IMR-90 (cell line): ENCODE measurements at regions not wholly inside any gene's neighbourhood (a gene's known extent, or its start where the extent isn't known, plus 50 kb on each side); places are given as distances from the start of the nearest gene placed in this dataset.

Experiments used
- ATAC-seq: fragments of 200-7000 bp; cut with Tn5 transposase; 2 replicates; pipeline ENCODE4 v1.9.1; 2020; ENCODE audit warnings: low read depth, mild to moderate bottlenecking, moderate library complexity
- BruUV-seq: library from RNA; stranded (reverse); fragments of 400-500 nt; replicated peaks from 2 replicates; lab custom pipeline; 2021; lab: Mats Ljungman, UMichigan
- CTCF ChIA-PET: fragments of 300-600 bp; formaldehyde crosslinking; extraction: SDS; loops from one replicate; lab custom pipeline; 2021; ENCODE audit warnings: antibody characterized with exemption; lab: Yijun Ruan, JAX
- POLR2A ChIA-PET: fragments of 300-600 bp; sonication (Branson Sonifier 250); formaldehyde crosslinking; loops from one replicate; lab custom pipeline; 2022; ENCODE audit warnings: antibody characterized with exemption; ENCODE audit not compliant: unreplicated experiment; lab: Charles Lee
- DNase-seq: peaks from one replicate; pipeline ENCODE4 v3.0.0; 2013
- H2AFZ ChIP-seq: replicated peaks from 2 replicates; pipeline ENCODE3; 2013; ENCODE audit warnings: low read length, mild to moderate bottlenecking; ENCODE audit not compliant: poor library complexity
- H2AK5ac ChIP-seq: 2 replicates; pipeline ENCODE4 v1.6.1; 2013; ENCODE audit warnings: low read depth, low read length, inconsistent platforms
- H2AK9ac ChIP-seq: replicated peaks from 2 replicates; pipeline ENCODE3; 2013; ENCODE audit warnings: mild to moderate bottlenecking, low read depth, low read length, moderate library complexity; ENCODE audit not compliant: poor library complexity
- H2BK120ac ChIP-seq: 2 replicates; pipeline ENCODE4 v1.6.1; 2013; ENCODE audit warnings: low read depth, low read length, inconsistent platforms
- H2BK15ac ChIP-seq: 3 replicates; pipeline ENCODE4 v1.6.1; 2013; ENCODE audit warnings: low read depth, low read length, inconsistent platforms
- H2BK20ac ChIP-seq: 2 replicates; pipeline ENCODE4 v1.6.1; 2013; ENCODE audit warnings: low read depth, mild to moderate bottlenecking, inconsistent platforms, low read length, moderate library complexity
- H2BK5ac ChIP-seq: 2 replicates; pipeline ENCODE4 v1.6.1; 2013; ENCODE audit warnings: mild to moderate bottlenecking, low read depth, low read length, inconsistent platforms; ENCODE audit not compliant: poor library complexity, severe bottlenecking
- H3K14ac ChIP-seq: replicated peaks from 2 replicates; pipeline ENCODE4 v1.6.1; 2013; ENCODE audit warnings: low read depth, low read length, inconsistent platforms
- H3K18ac ChIP-seq: 2 replicates; pipeline ENCODE4 v1.6.1; 2013; ENCODE audit warnings: low read depth, low read length, control low read depth
- H3K23ac ChIP-seq: 2 replicates; pipeline ENCODE4 v1.6.1; 2013; ENCODE audit warnings: low read depth, low read length, inconsistent platforms
- H3K27ac ChIP-seq: 2 replicates; pipeline ENCODE4 v1.5.1; 2013; ENCODE audit warnings: mild to moderate bottlenecking, control low read depth, low read length; ENCODE audit not compliant: insufficient read depth
- H3K27me3 ChIP-seq: 2 replicates; pipeline ENCODE4 v1.6.1; 2013; ENCODE audit warnings: low read length; ENCODE audit not compliant: control insufficient read depth, insufficient read depth
- H3K36me3 ChIP-seq: 2 replicates; pipeline ENCODE4 v1.6.1; 2013; ENCODE audit warnings: low read length, mixed read lengths; ENCODE audit not compliant: control insufficient read depth, insufficient read depth
- H3K4ac ChIP-seq: 2 replicates; pipeline ENCODE4 v1.6.1; 2013; ENCODE audit warnings: low read depth, low read length, inconsistent platforms
- H3K4me1 ChIP-seq: 2 replicates; pipeline ENCODE4 v1.6.1; 2013; ENCODE audit warnings: low read length, mixed read lengths; ENCODE audit not compliant: control insufficient read depth, insufficient read depth
- H3K4me2 ChIP-seq: 2 replicates; pipeline ENCODE4 v1.6.1; 2013; ENCODE audit warnings: low read depth, mild to moderate bottlenecking, control low read depth, low read length, moderate library complexity
- H3K4me3 ChIP-seq: 2 replicates; pipeline ENCODE4 v1.5.1; 2013; ENCODE audit warnings: low read depth, mild to moderate bottlenecking, control low read depth, low read length, moderate library complexity; ENCODE audit not compliant: insufficient read depth
- H3K56ac ChIP-seq: 2 replicates; pipeline ENCODE4 v1.6.1; 2013; ENCODE audit warnings: low read length, inconsistent platforms; ENCODE audit not compliant: insufficient read depth; ENCODE audit errors: extremely low read depth
- H3K79me1 ChIP-seq, 2 experiments: 2 replicates each; pipeline ENCODE4 v1.6.1; 2013; ENCODE audit warnings: low read length in 2 of 2, inconsistent platforms in 1 of 2, low read depth in 1 of 2
- H3K9ac ChIP-seq: 2 replicates; pipeline ENCODE4 v1.6.1; 2013; ENCODE audit warnings: low read depth, low read length, control low read depth
- H3K9me1 ChIP-seq: 2 replicates; pipeline ENCODE4 v1.6.1; 2013; ENCODE audit warnings: low read length, inconsistent platforms; ENCODE audit not compliant: insufficient read depth
- H3K9me3 ChIP-seq: 2 replicates; pipeline ENCODE4 v1.6.1; 2013; ENCODE audit warnings: low read length; ENCODE audit not compliant: control insufficient read depth, insufficient read depth
- H4K20me1 ChIP-seq: 2 replicates; pipeline ENCODE4 v1.6.1; 2013; ENCODE audit warnings: low read length, inconsistent platforms; ENCODE audit not compliant: insufficient read depth
- H4K5ac ChIP-seq: 2 replicates; pipeline ENCODE4 v1.6.1; 2013; ENCODE audit warnings: mild to moderate bottlenecking, low read depth, low read length, control low read depth
- H4K8ac ChIP-seq, 2 experiments: 2 replicates each; pipeline ENCODE4 v1.6.1; 2013; ENCODE audit warnings: low read depth in 2 of 2, low read length in 2 of 2, control low read depth in 1 of 2, inconsistent platforms in 1 of 2
- H4K91ac ChIP-seq: 2 replicates; pipeline ENCODE4 v1.6.1; 2013; ENCODE audit warnings: low read depth, low read length, inconsistent platforms; ENCODE audit not compliant: insufficient read depth
- BHLHE40 ChIP-seq: fragments of 150-350 bp; IDR thresholded peaks from 2 replicates; pipeline ENCODE4 v1.6.1; 2016; ENCODE audit warnings: mild to moderate bottlenecking, low read depth, low read length
- CEBPB ChIP-seq: IDR thresholded peaks from 2 replicates; pipeline ENCODE4 v1.6.1; 2012; ENCODE audit warnings: low read depth, low read length, improper control_type of control experiment
- CHD1 ChIP-seq: IDR thresholded peaks from 2 replicates; pipeline ENCODE4 v1.6.1; 2012; ENCODE audit warnings: low read depth, low read length, improper control_type of control experiment
- FOS ChIP-seq: fragments of 150-350 bp; IDR thresholded peaks from 2 replicates; pipeline ENCODE4 v1.6.1; 2016; ENCODE audit warnings: low read depth, low read length
- MAFK ChIP-seq: IDR thresholded peaks from 2 replicates; pipeline ENCODE4 v1.6.1; 2012; ENCODE audit warnings: low read depth, low read length, improper control_type of control experiment
- MAZ ChIP-seq: IDR thresholded peaks from 2 replicates; pipeline ENCODE4 v1.6.1; 2012; ENCODE audit warnings: low read depth, mild to moderate bottlenecking, low read length, improper control_type of control experiment, moderate library complexity, borderline replicate concordance
- MXI1 ChIP-seq: IDR thresholded peaks from 2 replicates; pipeline ENCODE4 v1.6.1; 2012; ENCODE audit warnings: low read depth, mild to moderate bottlenecking, low read length, moderate library complexity, borderline replicate concordance
- NFE2L2 ChIP-seq: fragments of 150-350 bp; IDR thresholded peaks from 2 replicates; pipeline ENCODE4 v1.6.1; 2016; ENCODE audit warnings: low read depth, mild to moderate bottlenecking, low read length
- POLR2A ChIP-seq: IDR thresholded peaks from 2 replicates; pipeline ENCODE4 v1.6.1; 2012; ENCODE audit warnings: mild to moderate bottlenecking, low read depth, low read length
- RAD21 ChIP-seq: IDR thresholded peaks from 2 replicates; pipeline ENCODE4 v1.6.1; 2012; ENCODE audit warnings: low read length, improper control_type of control experiment
- RCOR1 ChIP-seq: IDR thresholded peaks from 2 replicates; pipeline ENCODE4 v1.6.1; 2012; ENCODE audit warnings: mild to moderate bottlenecking, low read length, improper control_type of control experiment; ENCODE audit not compliant: insufficient replicate concordance
- RFX5 ChIP-seq: IDR thresholded peaks from 2 replicates; pipeline ENCODE4 v1.8.0; 2012; ENCODE audit warnings: low read depth, mild to moderate bottlenecking, low read length, moderate library complexity
- SMC3 ChIP-seq: fragments of 150-350 bp; IDR thresholded peaks from 2 replicates; pipeline ENCODE4 v1.6.1; 2016; ENCODE audit warnings: low read depth, mild to moderate bottlenecking, antibody characterized with exemption, low read length, moderate library complexity
- USF2 ChIP-seq: fragments of 150-350 bp; IDR thresholded peaks from 2 replicates; pipeline ENCODE4 v1.6.1; 2017; ENCODE audit warnings: mild to moderate bottlenecking, antibody characterized with exemption, low read length, low read depth
- WGBS, 2 experiments: methylation state at CpG; one replicate each; pipeline versions ENCODE4 v1.1.5 to v1.1.7; 2013; ENCODE audit warnings: missing lambda C conversion rate in 2 of 2; ENCODE audit not compliant: insufficient read length in 1 of 2; ENCODE audit errors: extremely low coverage in 2 of 2; 5-methylcytosine and 5-hydroxymethylcytosine counted together
- dilution Hi-C: fragments of 300-500 bp; cut with HindIII; formaldehyde crosslinking; loops from one replicate; pipeline ENCODE4 v1.14.3; 2018; ENCODE audit warnings: low sequenced_read_pairs; ENCODE audit not compliant: unreplicated experiment
- in situ Hi-C: fragments of 300-500 bp; cut with MboI; formaldehyde crosslinking; loops from 3 replicates; pipeline ENCODE4 v1.14.3; 2019; ENCODE audit warnings: low sequenced_read_pairs, inconsistent platforms, mixed read lengths
- intact Hi-C: fragments of 100-400 bp; cut with micrococcal nuclease; formaldehyde crosslinking; loops from 2 replicates; pipeline ENCODE4 v1.10.0; 2022
- TF ChIP-seq, protein P1 (sequence below): conservative IDR thresholded peaks from 2 replicates; pipeline ENCODE4 v1.5.1; 2012; ENCODE audit warnings: mild to moderate bottlenecking, low read depth, low read length, improper control_type of control experiment
- TF ChIP-seq, protein P2 (sequence below): fragments of 150-350 bp; IDR thresholded peaks from 2 replicates; pipeline ENCODE4 v1.6.1; 2016; ENCODE audit warnings: low read depth, mild to moderate bottlenecking, low read length, moderate library complexity, borderline replicate concordance

DNA sequence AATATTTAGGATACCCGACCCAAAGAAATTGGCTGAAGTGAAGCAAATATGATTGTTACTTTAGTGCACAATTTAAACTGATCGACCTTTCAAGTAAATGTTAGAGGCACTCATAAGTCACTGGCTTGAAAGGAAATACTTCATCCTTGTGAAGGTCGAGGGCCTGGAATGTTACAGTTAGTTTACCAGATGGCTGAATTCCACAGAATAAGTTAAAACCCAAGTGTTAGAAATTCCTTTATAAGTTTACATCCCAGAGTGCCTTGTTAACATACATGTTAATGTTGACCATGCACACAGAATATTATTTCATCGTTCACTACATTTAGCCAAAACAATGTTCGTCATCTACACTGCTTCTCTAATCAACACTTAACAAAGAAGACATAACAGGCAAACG, 235.5 kb upstream of the ANO3 start:
- Histone ChIP-seq H2AK9ac (no peak overlapping the region), H3K9me3 (peaks cover 1% of the 10 kb centered on the region; the same call in 1 of the 2 replicates), H3K79me1 (no peaks in the 10 kb centered on the region), H3K4ac (peak overlapping the region; percentile 38; the same call in 1 of the 2 replicates), H3K4me2 (peak overlapping the region; percentile 28; the same call in 1 of the 2 replicates), H3K27me3 (no peaks in the 10 kb centered on the region), H3K23ac (peak overlapping the region; percentile 67; the same call in 1 of the 2 replicates), H3K18ac (peak overlapping the region; percentile 96; the same call in 1 of the 2 replicates), H3K9me1 (no peaks in the 10 kb centered on the region), H2BK120ac (peak overlapping the region; percentile 55; the same call in 1 of the 2 replicates), H3K9ac (no peak overlapping the region), H4K20me1 (no peaks in the 10 kb centered on the region), H2AFZ (no peak overlapping the region), H3K56ac (no peak overlapping the region; the same call in 1 of the 2 replicates), H3K36me3 (no peaks in the 10 kb centered on the region), H2AK5ac (no peak overlapping the region), H3K14ac (peak overlapping the region; percentile 55; the same call in 1 of the 2 replicates), H3K4me3 (no peak overlapping the region), H4K8ac (peak overlapping the region; percentile 18 to 61; a peak in 2 of 4 replicates), H4K91ac (peak overlapping the region; percentile 53; the same call in 1 of the 2 replicates), H2BK15ac (peak overlapping the region; percentile 73; the same call in 2 of the 3 replicates), H3K4me1 (peaks cover 7% of the 10 kb centered on the region), H3K27ac (peak overlapping the region; percentile 74; the same call in 1 of the 2 replicates), H2BK20ac (peak overlapping the region; percentile 63), H2BK5ac (peak overlapping the region; percentile 53), H4K5ac (peak overlapping the region; percentile 19; the same call in 1 of the 2 replicates)
- no peak for TF ChIP-seq MAZ
- no peak for TF ChIP-seq SMC3
- TF ChIP-seq, protein P1, sequence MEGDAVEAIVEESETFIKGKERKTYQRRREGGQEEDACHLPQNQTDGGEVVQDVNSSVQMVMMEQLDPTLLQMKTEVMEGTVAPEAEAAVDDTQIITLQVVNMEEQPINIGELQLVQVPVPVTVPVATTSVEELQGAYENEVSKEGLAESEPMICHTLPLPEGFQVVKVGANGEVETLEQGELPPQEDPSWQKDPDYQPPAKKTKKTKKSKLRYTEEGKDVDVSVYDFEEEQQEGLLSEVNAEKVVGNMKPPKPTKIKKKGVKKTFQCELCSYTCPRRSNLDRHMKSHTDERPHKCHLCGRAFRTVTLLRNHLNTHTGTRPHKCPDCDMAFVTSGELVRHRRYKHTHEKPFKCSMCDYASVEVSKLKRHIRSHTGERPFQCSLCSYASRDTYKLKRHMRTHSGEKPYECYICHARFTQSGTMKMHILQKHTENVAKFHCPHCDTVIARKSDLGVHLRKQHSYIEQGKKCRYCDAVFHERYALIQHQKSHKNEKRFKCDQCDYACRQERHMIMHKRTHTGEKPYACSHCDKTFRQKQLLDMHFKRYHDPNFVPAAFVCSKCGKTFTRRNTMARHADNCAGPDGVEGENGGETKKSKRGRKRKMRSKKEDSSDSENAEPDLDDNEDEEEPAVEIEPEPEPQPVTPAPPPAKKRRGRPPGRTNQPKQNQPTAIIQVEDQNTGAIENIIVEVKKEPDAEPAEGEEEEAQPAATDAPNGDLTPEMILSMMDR, result no peak
- no peak for TF ChIP-seq MXI1
- no peak for TF ChIP-seq FOS
- TF ChIP-seq BHLHE40, result no peak
- TF ChIP-seq, protein P2, sequence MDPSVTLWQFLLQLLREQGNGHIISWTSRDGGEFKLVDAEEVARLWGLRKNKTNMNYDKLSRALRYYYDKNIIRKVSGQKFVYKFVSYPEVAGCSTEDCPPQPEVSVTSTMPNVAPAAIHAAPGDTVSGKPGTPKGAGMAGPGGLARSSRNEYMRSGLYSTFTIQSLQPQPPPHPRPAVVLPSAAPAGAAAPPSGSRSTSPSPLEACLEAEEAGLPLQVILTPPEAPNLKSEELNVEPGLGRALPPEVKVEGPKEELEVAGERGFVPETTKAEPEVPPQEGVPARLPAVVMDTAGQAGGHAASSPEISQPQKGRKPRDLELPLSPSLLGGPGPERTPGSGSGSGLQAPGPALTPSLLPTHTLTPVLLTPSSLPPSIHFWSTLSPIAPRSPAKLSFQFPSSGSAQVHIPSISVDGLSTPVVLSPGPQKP, result no peak
- no peak for TF ChIP-seq RFX5
- TF ChIP-seq RCOR1, result no peak
- no peak for TF ChIP-seq CHD1
- TF ChIP-seq USF2, result no peak
- no peak for TF ChIP-seq CEBPB
- TF ChIP-seq POLR2A, result no peak
- TF ChIP-seq NFE2L2, result no peak
- TF ChIP-seq MAFK, result no peak
- no peak for TF ChIP-seq RAD21
- dilution Hi-C loops (no loop called here), intact Hi-C loops (no loop called here), in situ Hi-C loops (no loop called here)
- ATAC-seq (peak; percentile 85), DNase-seq (no peak)
- ChIA-PET CTCF (no interaction called here), POLR2A (interaction anchor here (0.5 kb wide), 1 partner anchor 127 kb away, joined by 5 read pairs; no protein-coding TSS in a partner anchor)
- no CpG with 5 or more reads among the region's 6 CpGs for WGBS, 2 experiments
- BruUV-seq, result no TSS peak
